Upper lobe of left lung (tissue), 6 donors: ENCODE measurements at regions not wholly inside any gene's neighbourhood (a gene's known extent, or its start where the extent isn't known, plus 50 kb on each side); places are given as distances from the start of the nearest gene placed in this dataset.

Experiments
- ATAC-seq, 2 donors: fragments of 200-7000 bp; cut with Tn5 transposase; one replicate each; pipeline ENCODE4 v1.9.1; 2022; ENCODE audit warnings: mild to moderate bottlenecking in 2 of 2, moderate library complexity in 2 of 2; ENCODE audit not compliant: low FRiP score in 2 of 2
- DNase-seq, 2 donors: peaks; one replicate each; pipeline ENCODE4 v3.0.0-alpha.2; 2019 to 2020
- H3K27ac ChIP-seq, 4 donors: fragments of 200-600 bp; sonication (generic); one replicate each; pipeline ENCODE4 v1.5.1; 2016 to 2019
- H3K27me3 ChIP-seq, 4 donors: fragments of 200-600 bp; sonication (generic); one replicate each; pipeline ENCODE4 v1.5.1; 2017 to 2019
- H3K36me3 ChIP-seq, 4 donors: fragments of 200-600 bp; sonication (generic); one replicate each; pipeline ENCODE4 v1.5.1; 2016 to 2019
- H3K4me1 ChIP-seq, 4 donors: fragments of 200-600 bp; sonication (generic); one replicate each; pipeline ENCODE4 v1.5.1; 2018 to 2019
- H3K4me3 ChIP-seq, 4 donors: fragments of 200-600 bp; sonication (generic); one replicate each; pipeline ENCODE4 v1.5.1; 2017 to 2019; ENCODE audit warnings: mild to moderate bottlenecking in 2 of 4, moderate library complexity in 1 of 4
- H3K9me3 ChIP-seq, 4 donors: fragments of 200-600 bp; sonication (generic); one replicate each; pipeline ENCODE4 v1.5.1; 2018 to 2019
- CTCF ChIP-seq, 6 experiments: fragments of 450-650 bp in 4 of 6; fragments of 200-600 bp in 2 of 6; sonication (generic) in 2 of 6; IDR thresholded peaks; one replicate each; pipeline ENCODE4 v1.5.1; 2016 to 2019; ENCODE audit warnings: antibody characterized with exemption in 6 of 6
- EP300 ChIP-seq, 4 donors: sonication (generic); formaldehyde crosslinking; IDR thresholded peaks; one replicate each; pipeline ENCODE4 v1.5.1; 2017; ENCODE audit warnings: antibody characterized with exemption in 4 of 4, control low read depth in 2 of 4
- POLR2A ChIP-seq, 4 donors: fragments of 450-650 bp; IDR thresholded peaks; one replicate each; pipeline ENCODE4 v1.5.1; 2016 to 2017; ENCODE audit warnings: antibody characterized with exemption in 4 of 4, mild to moderate bottlenecking in 2 of 4
- POLR2AphosphoS5 ChIP-seq, 2 donors: sonication (generic); formaldehyde crosslinking; IDR thresholded peaks; one replicate each; pipeline ENCODE4 v1.5.1; 2017; ENCODE audit warnings: antibody characterized with exemption in 2 of 2
- WGBS, 2 donors: methylation state at CpG; one replicate each; pipeline ENCODE4 v1.1.5; 2017 to 2018; 5-methylcytosine and 5-hydroxymethylcytosine counted together
- donor health status: DM: no; HTN: no; CAD: no; lungs with moderate emphysema.
- donor health status: DM: no; HTN: yes; CAD: no; lungs with severe emphysema.

GRCh38 chr12:38465020-38465419, 148.4 kb downstream of the ALG10B start:
- TF ChIP-seq POLR2A (IDR thresholded peaks at IDR 0.05): no peak
- TF ChIP-seq EP300 (IDR thresholded peaks at IDR 0.05): no peak
- no peak for TF ChIP-seq CTCF (IDR thresholded peaks at IDR 0.05)
- TF ChIP-seq POLR2AphosphoS5 (IDR thresholded peaks at IDR 0.05): no peak
- DNase-seq (no peak), ATAC-seq (no peak)
- H3K36me3 ChIP-seq: no peaks in the 10 kb centered on the region
- H3K9me3 ChIP-seq: no peaks in the 10 kb centered on the region
- H3K27me3 ChIP-seq: no peaks in the 10 kb centered on the region
- H3K4me3 ChIP-seq: no peak overlapping the region
- H3K4me1 ChIP-seq: no peaks in the 10 kb centered on the region
- no peak overlapping the region for H3K27ac ChIP-seq
- WGBS, 2 donors: 74 to 82% methylated on average over 5 of the region's 5 CpGs

- no peak overlapping the region for H3K27ac ChIP-seq
- H3K4me1 ChIP-seq: no peaks in the 10 kb centered on the region
- H3K4me3 ChIP-seq: no peak overlapping the region
- DNase-seq: no peak
- no peaks in the 10 kb centered on the region for H3K9me3 ChIP-seq
- ATAC-seq: no peak
- H3K36me3 ChIP-seq: no peaks in the 10 kb centered on the region
- TF ChIP-seq POLR2A (IDR thresholded peaks at IDR 0.05) (no peak), EP300 (IDR thresholded peaks at IDR 0.05) (no peak), POLR2AphosphoS5 (IDR thresholded peaks at IDR 0.05) (no peak), CTCF (IDR thresholded peaks at IDR 0.05) (no peak)
- WGBS, 2 donors: 72 to 86% methylated on average over 7 of the region's 7 CpGs
- no peaks in the 10 kb centered on the region for H3K27me3 ChIP-seq
Measured at GRCh38 chr12:38469715-38470114, 153.1 kb downstream of the ALG10B start.

DNA sequence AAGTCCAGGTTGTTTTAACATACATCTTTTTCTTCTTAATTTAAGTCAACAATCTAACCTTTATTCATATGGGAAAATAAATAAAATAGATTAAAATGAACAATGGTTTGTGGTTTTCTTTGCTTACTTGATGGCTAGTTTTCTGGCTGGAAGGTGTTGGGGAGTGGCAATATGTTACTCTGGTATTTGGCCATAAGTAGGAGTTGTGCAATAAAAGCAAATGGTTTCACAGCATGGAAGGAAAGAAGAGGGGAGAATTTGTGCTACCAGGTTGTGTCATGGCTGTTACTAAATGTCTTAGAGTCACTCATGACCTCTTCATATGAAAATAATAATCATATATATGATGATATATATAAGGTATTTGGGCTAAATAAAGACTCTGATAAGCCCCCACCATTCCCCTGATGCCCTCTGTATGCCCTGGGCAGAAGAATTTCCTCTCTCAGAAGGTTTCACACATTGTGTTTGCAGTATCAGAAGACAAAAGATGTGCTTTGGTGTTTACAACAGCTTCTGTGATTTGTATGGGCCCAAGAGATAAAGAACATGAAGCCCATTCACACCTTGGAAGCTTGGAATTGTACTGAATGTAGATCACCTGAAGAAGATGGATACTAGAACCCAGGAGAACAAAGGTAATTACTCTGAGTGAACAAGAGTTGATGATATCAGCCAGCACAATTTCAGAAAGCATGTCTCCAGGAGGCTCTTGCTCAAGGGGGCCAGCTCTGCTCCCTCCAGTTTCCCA, 160.9 kb downstream of the ALG10B start:
- TF ChIP-seq POLR2A (IDR thresholded peaks at IDR 0.05) (no peak), POLR2AphosphoS5 (IDR thresholded peaks at IDR 0.05) (no peak)
- ATAC-seq: no peak
- H3K9me3 ChIP-seq: no peaks in the 10 kb centered on the region
- no peaks in the 10 kb centered on the region for H3K4me1 ChIP-seq
- H3K4me3 ChIP-seq: no peak overlapping the region
- H3K27me3 ChIP-seq: no peaks in the 10 kb centered on the region
- DNase-seq: no peak
- H3K27ac ChIP-seq: no peak overlapping the region
- no peaks in the 10 kb centered on the region for H3K36me3 ChIP-seq

DNA sequence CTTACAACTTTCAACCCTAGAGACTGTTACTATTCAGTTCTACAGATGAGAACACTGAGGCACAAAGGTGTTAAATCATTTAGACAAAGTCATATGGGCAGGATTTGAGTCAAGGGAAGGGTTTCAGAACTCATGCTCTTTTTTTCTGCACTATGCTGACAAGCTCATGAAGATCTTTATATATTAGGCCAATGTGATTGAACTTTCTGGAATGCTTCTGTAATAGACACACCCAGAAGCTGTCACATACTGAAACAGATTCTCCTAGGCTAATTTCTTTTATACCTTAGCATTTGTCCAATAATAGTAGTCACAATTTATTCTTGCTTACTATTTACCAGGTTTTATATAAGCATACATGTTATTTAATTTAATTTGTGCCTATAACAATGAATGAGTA, 164.0 kb downstream of the ALG10B start:
- Histone ChIP-seq H3K27ac (no peak overlapping the region), H3K4me1 (no peaks in the 10 kb centered on the region), H3K9me3 (no peaks in the 10 kb centered on the region), H3K27me3 (no peaks in the 10 kb centered on the region), H3K4me3 (no peak overlapping the region), H3K36me3 (no peaks in the 10 kb centered on the region)
- DNase-seq (no peak), ATAC-seq (no peak)
- no peak for TF ChIP-seq POLR2AphosphoS5 (IDR thresholded peaks at IDR 0.05)

DNA sequence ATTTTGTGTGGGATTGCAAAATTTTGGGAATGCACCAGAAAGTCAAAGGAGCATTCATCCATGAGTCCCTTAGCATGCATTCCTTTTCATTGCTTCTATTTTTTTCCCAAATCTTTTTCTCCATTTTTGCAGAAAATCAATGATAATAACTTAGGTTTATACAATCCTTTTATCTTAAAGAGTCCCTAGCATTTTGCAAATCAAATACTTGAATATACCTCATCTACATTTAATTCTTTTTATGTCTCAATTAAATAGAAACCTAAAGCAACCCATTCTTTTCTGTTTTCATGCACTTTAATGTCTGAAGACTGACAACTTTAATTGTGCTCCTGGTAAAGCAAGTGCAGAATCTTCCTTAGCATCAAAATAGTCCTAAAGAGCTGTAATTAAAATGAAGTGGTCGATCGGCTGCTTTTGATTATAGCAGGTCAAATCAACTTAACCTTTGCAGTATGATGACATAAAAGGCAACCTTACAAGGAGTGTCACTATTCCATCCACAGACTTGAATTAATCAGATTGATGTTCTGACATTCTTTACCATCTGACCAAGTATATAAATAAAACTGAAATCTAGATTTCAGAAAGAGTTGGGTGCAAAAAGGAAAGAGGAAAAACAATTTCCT, 168.4 kb downstream of the ALG10B start:
- WGBS, 2 donors: 65 to 73% methylated on average over 2 of the region's 2 CpGs
- H3K4me3 ChIP-seq: no peak overlapping the region
- no peaks in the 10 kb centered on the region for H3K27me3 ChIP-seq
- no peak for ATAC-seq
- no peaks in the 10 kb centered on the region for H3K4me1 ChIP-seq
- no peaks in the 10 kb centered on the region for H3K36me3 ChIP-seq
- no peaks in the 10 kb centered on the region for H3K9me3 ChIP-seq
- no peak for DNase-seq
- no peak overlapping the region for H3K27ac ChIP-seq
- no peak for TF ChIP-seq POLR2A (IDR thresholded peaks at IDR 0.05)
- TF ChIP-seq EP300 (IDR thresholded peaks at IDR 0.05): no peak
- TF ChIP-seq POLR2AphosphoS5 (IDR thresholded peaks at IDR 0.05): no peak
- no peak for TF ChIP-seq CTCF (IDR thresholded peaks at IDR 0.05)

DNA sequence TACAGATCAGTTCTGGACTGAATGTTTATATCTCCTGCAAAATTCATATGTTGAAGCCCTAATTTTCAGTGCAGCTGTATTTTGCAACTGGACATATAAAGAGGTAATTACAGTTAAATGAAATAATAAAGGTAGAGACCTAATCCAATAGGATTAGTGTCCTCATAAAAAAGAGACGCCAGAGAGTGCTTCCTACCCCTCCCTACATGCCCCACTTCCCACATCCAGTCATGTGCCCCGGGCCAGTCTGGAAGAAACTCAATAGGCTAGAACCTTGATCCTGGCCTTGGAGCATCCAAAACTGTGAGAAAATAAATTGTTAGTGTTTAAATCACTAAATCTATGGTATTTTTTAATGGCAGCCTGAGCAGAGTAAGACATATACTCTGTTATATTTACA, 172.3 kb downstream of the ALG10B start:
- H3K4me3 ChIP-seq: no peak overlapping the region
- 77 to 78% methylated on average over 2 of the region's 2 CpGs for WGBS, 2 donors
- no peak overlapping the region for H3K27ac ChIP-seq
- H3K27me3 ChIP-seq: no peaks in the 10 kb centered on the region
- ATAC-seq: no peak
- no peaks in the 10 kb centered on the region for H3K4me1 ChIP-seq
- TF ChIP-seq POLR2AphosphoS5 (IDR thresholded peaks at IDR 0.05) (no peak), POLR2A (IDR thresholded peaks at IDR 0.05) (no peak), EP300 (IDR thresholded peaks at IDR 0.05) (no peak), CTCF (IDR thresholded peaks at IDR 0.05) (no peak)
- H3K36me3 ChIP-seq: no peaks in the 10 kb centered on the region
- DNase-seq: no peak
- no peaks in the 10 kb centered on the region for H3K9me3 ChIP-seq
